A673 (cell line): ENCODE measurements at regions not wholly inside any gene's neighbourhood (a gene's known extent, or its start where the extent isn't known, plus 50 kb on each side); places are given as distances from the start of the nearest gene placed in this dataset.

ENCODE experiments used
- BruUV-seq: library from RNA; stranded (reverse); fragments of 400-500 nt; replicated peaks from 2 replicates; lab custom pipeline; 2021; lab: Mats Ljungman, UMichigan
- CTCF ChIA-PET: fragments of 300-600 bp; sonication (Branson Sonifier 250); formaldehyde crosslinking; loops from one replicate; lab custom pipeline; 2022; ENCODE audit warnings: antibody characterized with exemption; lab: Charles Lee
- POLR2A ChIA-PET: fragments of 300-600 bp; sonication (Branson Sonifier 250); formaldehyde crosslinking; loops from one replicate; lab custom pipeline; 2022; ENCODE audit warnings: antibody characterized with exemption; ENCODE audit not compliant: low non-redundant PET; lab: Charles Lee
- DNase-seq: peaks from one replicate; pipeline ENCODE4 v3.0.0-alpha.2; 2015; ENCODE audit warnings: low spot score
- H3K27ac ChIP-seq: fragments of 200-600 bp; sonication (generic); 2 replicates; pipeline ENCODE4 v1.5.1; 2016; ENCODE audit warnings: mixed run types, low read depth, mild to moderate bottlenecking, mixed read lengths, antibody characterized with exemption, low read length; ENCODE audit not compliant: poor library complexity, severe bottlenecking
- H3K27me3 ChIP-seq: fragments of 200-600 bp; sonication (generic); replicated peaks from 2 replicates; pipeline ENCODE4 v1.6.1; 2017; ENCODE audit warnings: mixed run types, low read depth, mild to moderate bottlenecking, mixed read lengths, antibody characterized with exemption, low read length; ENCODE audit not compliant: insufficient read depth, poor library complexity
- H3K36me3 ChIP-seq: fragments of 200-600 bp; sonication (generic); 2 replicates; pipeline ENCODE4 v1.6.1; 2016; ENCODE audit warnings: mixed run types, mild to moderate bottlenecking, mixed read lengths, antibody characterized with exemption, low read length; ENCODE audit not compliant: insufficient read depth, poor library complexity, severe bottlenecking
- H3K4me1 ChIP-seq: fragments of 200-600 bp; sonication (generic); 2 replicates; pipeline ENCODE4 v1.6.1; 2017; ENCODE audit warnings: mixed run types, mild to moderate bottlenecking, mixed read lengths, antibody characterized with exemption, low read length; ENCODE audit not compliant: insufficient read depth, poor library complexity, severe bottlenecking
- H3K4me3 ChIP-seq: fragments of 200-600 bp; sonication (generic); 2 replicates; pipeline ENCODE4 v1.5.1; 2016; ENCODE audit warnings: low read depth, mixed run types, mild to moderate bottlenecking, mixed read lengths, low read length; ENCODE audit not compliant: poor library complexity, severe bottlenecking
- H3K9me3 ChIP-seq: fragments of 200-600 bp; sonication (generic); 2 replicates; pipeline ENCODE4 v1.6.1; 2016; ENCODE audit warnings: mixed run types, low read depth, mild to moderate bottlenecking, mixed read lengths, antibody characterized with exemption, low read length; ENCODE audit not compliant: poor library complexity, severe bottlenecking
- EZH2 ChIP-seq: fragments of 200-600 bp; sonication (generic); IDR thresholded peaks from 2 replicates; pipeline ENCODE4 v1.6.1; 2017; ENCODE audit warnings: borderline replicate concordance, low read depth, mild to moderate bottlenecking, mixed read lengths, antibody characterized with exemption, low read length; ENCODE audit not compliant: poor library complexity, severe bottlenecking
- intact Hi-C: fragments of 100-400 bp; cut with micrococcal nuclease; formaldehyde crosslinking; loops from one replicate; pipeline ENCODE4 v1.10.0; 2022; ENCODE audit not compliant: unreplicated experiment
- TF ChIP-seq, protein P1 (sequence below): fragments of 300-800, 200-600 bp; sonication (generic); conservative IDR thresholded peaks from 2 replicates; pipeline ENCODE4 v1.5.1; 2017; ENCODE audit warnings: low read depth, mild to moderate bottlenecking, antibody characterized with exemption, low read length, moderate library complexity, mixed read lengths

- CTCF ChIA-PET, result no interaction called here
- TF ChIP-seq, protein P1, sequence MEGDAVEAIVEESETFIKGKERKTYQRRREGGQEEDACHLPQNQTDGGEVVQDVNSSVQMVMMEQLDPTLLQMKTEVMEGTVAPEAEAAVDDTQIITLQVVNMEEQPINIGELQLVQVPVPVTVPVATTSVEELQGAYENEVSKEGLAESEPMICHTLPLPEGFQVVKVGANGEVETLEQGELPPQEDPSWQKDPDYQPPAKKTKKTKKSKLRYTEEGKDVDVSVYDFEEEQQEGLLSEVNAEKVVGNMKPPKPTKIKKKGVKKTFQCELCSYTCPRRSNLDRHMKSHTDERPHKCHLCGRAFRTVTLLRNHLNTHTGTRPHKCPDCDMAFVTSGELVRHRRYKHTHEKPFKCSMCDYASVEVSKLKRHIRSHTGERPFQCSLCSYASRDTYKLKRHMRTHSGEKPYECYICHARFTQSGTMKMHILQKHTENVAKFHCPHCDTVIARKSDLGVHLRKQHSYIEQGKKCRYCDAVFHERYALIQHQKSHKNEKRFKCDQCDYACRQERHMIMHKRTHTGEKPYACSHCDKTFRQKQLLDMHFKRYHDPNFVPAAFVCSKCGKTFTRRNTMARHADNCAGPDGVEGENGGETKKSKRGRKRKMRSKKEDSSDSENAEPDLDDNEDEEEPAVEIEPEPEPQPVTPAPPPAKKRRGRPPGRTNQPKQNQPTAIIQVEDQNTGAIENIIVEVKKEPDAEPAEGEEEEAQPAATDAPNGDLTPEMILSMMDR, result no peak
- TF ChIP-seq EZH2, result no peak
These were observed 146.7 kb downstream of the HLX start for GRCh38 chr1:221025956-221026355.

GRCh38 chr1:221029981-221030649 lies 150.9 kb downstream of the HLX start:
- no peaks in the 10 kb centered on the region for H3K9me3 ChIP-seq

More at GRCh38 chr1:221025956-221026355, 146.7 kb downstream of the HLX start:
- H3K9me3 ChIP-seq, result no peaks in the 10 kb centered on the region
- H3K4me3 ChIP-seq, result no peak overlapping the region
- intact Hi-C loops, result no loop called here
- no peaks in the 10 kb centered on the region for H3K4me1 ChIP-seq
- H3K27ac ChIP-seq, result no peak overlapping the region
- DNase-seq, result no peak
- no TSS peak for BruUV-seq
- H3K27me3 ChIP-seq, result no peaks in the 10 kb centered on the region
- POLR2A ChIA-PET, result no interaction called here
- no peaks in the 10 kb centered on the region for H3K36me3 ChIP-seq

DNA sequence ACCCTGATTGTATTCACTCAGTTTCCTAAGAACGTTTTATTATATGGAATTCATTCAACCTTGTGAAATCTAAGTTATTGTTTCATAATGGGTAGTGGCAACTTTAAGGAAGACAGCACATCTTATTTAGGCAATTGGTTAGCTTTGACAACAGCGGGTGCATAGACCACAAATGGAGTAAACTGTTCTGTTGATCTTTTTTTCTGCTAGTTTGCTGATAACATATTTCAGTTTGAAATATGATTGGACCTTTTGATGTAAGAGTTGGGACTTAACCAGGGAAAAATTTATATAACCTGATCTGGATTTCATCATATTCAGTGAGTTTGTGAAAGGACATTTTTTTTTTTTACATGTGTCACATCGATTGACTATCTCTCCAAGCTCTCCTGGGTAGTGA lies 151.7 kb downstream of the HLX start:
- H3K27me3 ChIP-seq, result no peaks in the 10 kb centered on the region
- no peaks in the 10 kb centered on the region for H3K9me3 ChIP-seq
- CTCF ChIA-PET, result no interaction called here
- H3K4me3 ChIP-seq, result no peak overlapping the region
- intact Hi-C loops, result no loop called here
- POLR2A ChIA-PET, result no interaction called here
- no TSS peak for BruUV-seq
- no peaks in the 10 kb centered on the region for H3K4me1 ChIP-seq
- H3K36me3 ChIP-seq, result no peaks in the 10 kb centered on the region
- TF ChIP-seq EZH2, result no peak
- TF ChIP-seq, protein P1, result no peak
- no peak overlapping the region for H3K27ac ChIP-seq
- no peak for DNase-seq

More at GRCh38 chr1:221029981-221030649, 150.9 kb downstream of the HLX start:
- Histone ChIP-seq H3K36me3 (no peaks in the 10 kb centered on the region), H3K27me3 (no peaks in the 10 kb centered on the region), H3K27ac (no peak overlapping the region), H3K4me1 (no peaks in the 10 kb centered on the region), H3K4me3 (no peak overlapping the region)
- ChIA-PET CTCF (no interaction called here), POLR2A (no interaction called here)
- BruUV-seq, result no TSS peak
- intact Hi-C loops, result no loop called here
- TF ChIP-seq EZH2, result no peak
- TF ChIP-seq, protein P1, result no peak
- DNase-seq, result no peak
